ENCODE measurements at regions not wholly inside any gene's neighbourhood (a gene's known extent, or its start where the extent isn't known, plus 50 kb on each side); places are given as distances from the start of the nearest gene placed in this dataset.

GRCh38 chr13:62019858-62020257, 604.2 kb upstream of the PCDH20 start:
- Mint-ChIP-seq H3K9me3 (peaks cover 0 to 3% of the 10 kb centered on the region in 2 donors), H3K27ac (no peak overlapping the region), H3K27me3 (no peaks in the 10 kb centered on the region), H3K36me3 (ENCODE audit: insufficient read depth) (no peaks in the 10 kb centered on the region), H3K4me1 (ENCODE audit: low read depth in 2 of 2) (no peaks in the 10 kb centered on the region), H3K4me3 (no peak overlapping the region)
- DNase-seq (no peak), ATAC-seq (replicated peaks) (no peak)

- Mint-ChIP-seq H3K4me1 (ENCODE audit: low read depth in 2 of 2) (no peaks in the 10 kb centered on the region), H3K36me3 (ENCODE audit: insufficient read depth) (no peaks in the 10 kb centered on the region), H3K4me3 (no peak overlapping the region), H3K27me3 (no peaks in the 10 kb centered on the region), H3K9me3 (no peaks in the 10 kb centered on the region), H3K27ac (no peak overlapping the region)
- no peak for DNase-seq
- no peak for ATAC-seq (replicated peaks)
Measured at GRCh38 chr13:62014299-62014698, 598.6 kb upstream of the PCDH20 start.

GRCh38 chr13:62003452-62003851, 587.8 kb upstream of the PCDH20 start:
- Mint-ChIP-seq H3K4me1 (ENCODE audit: low read depth in 2 of 2) (no peaks in the 10 kb centered on the region), H3K27me3 (no peaks in the 10 kb centered on the region), H3K9me3 (peaks cover 3 to 10% of the 10 kb centered on the region in 2 donors), H3K36me3 (ENCODE audit: insufficient read depth) (no peaks in the 10 kb centered on the region), H3K27ac (no peak overlapping the region), H3K4me3 (no peak overlapping the region)
- DNase-seq (no peak), ATAC-seq (replicated peaks) (no peak)

GRCh38 chr13:61994174-61994573, 578.5 kb upstream of the PCDH20 start:
- H3K27me3 Mint-ChIP-seq, result no peaks in the 10 kb centered on the region
- peaks cover 16 to 23% of the 10 kb centered on the region in 2 donors for H3K9me3 Mint-ChIP-seq
- DNase-seq (no peak), ATAC-seq (replicated peaks) (no peak)
- no peaks in the 10 kb centered on the region for H3K4me1 Mint-ChIP-seq (ENCODE audit: low read depth in 2 of 2)
- H3K36me3 Mint-ChIP-seq (ENCODE audit: insufficient read depth), result no peaks in the 10 kb centered on the region
- H3K27ac Mint-ChIP-seq, result no peak overlapping the region
- no peak overlapping the region for H3K4me3 Mint-ChIP-seq

GRCh38 chr13:61989978-61990377, 574.3 kb upstream of the PCDH20 start:
- ATAC-seq (replicated peaks) (no peak), DNase-seq (no peak)
- Mint-ChIP-seq H3K4me3 (no peak overlapping the region), H3K4me1 (ENCODE audit: low read depth in 2 of 2) (no peaks in the 10 kb centered on the region), H3K27me3 (no peaks in the 10 kb centered on the region), H3K36me3 (ENCODE audit: insufficient read depth) (no peaks in the 10 kb centered on the region), H3K27ac (no peak overlapping the region), H3K9me3 (peaks cover 6 to 7% of the 10 kb centered on the region in 2 donors)

GRCh38 chr13:61988810-61989209, 573.2 kb upstream of the PCDH20 start:
- no peaks in the 10 kb centered on the region for H3K27me3 Mint-ChIP-seq
- H3K4me1 Mint-ChIP-seq (ENCODE audit: low read depth in 2 of 2), result no peaks in the 10 kb centered on the region
- no peak for ATAC-seq (replicated peaks)
- no peaks in the 10 kb centered on the region for H3K9me3 Mint-ChIP-seq
- H3K27ac Mint-ChIP-seq, result no peak overlapping the region
- no peak for DNase-seq
- no peaks in the 10 kb centered on the region for H3K36me3 Mint-ChIP-seq (ENCODE audit: insufficient read depth)
- no peak overlapping the region for H3K4me3 Mint-ChIP-seq

- no peak for DNase-seq
- no peaks in the 10 kb centered on the region for H3K36me3 Mint-ChIP-seq (ENCODE audit: insufficient read depth)
- H3K27me3 Mint-ChIP-seq, result no peaks in the 10 kb centered on the region
- H3K27ac Mint-ChIP-seq, result no peak overlapping the region
- no peak for ATAC-seq (replicated peaks)
- no peak overlapping the region for H3K4me3 Mint-ChIP-seq
- peaks cover 13 to 20% of the 10 kb centered on the region in 2 donors for H3K9me3 Mint-ChIP-seq
- no peaks in the 10 kb centered on the region for H3K4me1 Mint-ChIP-seq (ENCODE audit: low read depth in 2 of 2)
Measured at GRCh38 chr13:61975001-61975400, 559.4 kb upstream of the PCDH20 start.

- Mint-ChIP-seq H3K4me1 (ENCODE audit: low read depth in 2 of 2) (no peaks in the 10 kb centered on the region), H3K27me3 (no peaks in the 10 kb centered on the region), H3K9me3 (peaks cover 0 to 3% of the 10 kb centered on the region in 2 donors), H3K27ac (no peak overlapping the region), H3K36me3 (ENCODE audit: insufficient read depth) (no peaks in the 10 kb centered on the region), H3K4me3 (no peak overlapping the region)
- DNase-seq, result no peak
- no peak for ATAC-seq (replicated peaks)
Measured at GRCh38 chr13:61965756-61966155, 550.1 kb upstream of the PCDH20 start.

- Mint-ChIP-seq H3K4me3 (no peak overlapping the region), H3K36me3 (ENCODE audit: insufficient read depth) (no peaks in the 10 kb centered on the region), H3K9me3 (peaks cover 6 to 16% of the 10 kb centered on the region in 2 donors), H3K4me1 (ENCODE audit: low read depth in 2 of 2) (no peaks in the 10 kb centered on the region), H3K27me3 (no peaks in the 10 kb centered on the region), H3K27ac (no peak overlapping the region)
- ATAC-seq (replicated peaks) (no peak), DNase-seq (no peak)
Measured at GRCh38 chr13:61960981-61961380, 545.3 kb upstream of the PCDH20 start.

GRCh38 chr13:61954092-61954491, 538.4 kb upstream of the PCDH20 start:
- ATAC-seq (replicated peaks), result no peak
- H3K4me1 Mint-ChIP-seq (ENCODE audit: low read depth in 2 of 2), result no peaks in the 10 kb centered on the region
- no peak overlapping the region for H3K4me3 Mint-ChIP-seq
- no peaks in the 10 kb centered on the region for H3K27me3 Mint-ChIP-seq
- H3K36me3 Mint-ChIP-seq (ENCODE audit: insufficient read depth), result no peaks in the 10 kb centered on the region
- no peak for DNase-seq
- no peak overlapping the region for H3K27ac Mint-ChIP-seq
- peaks cover 2 to 3% of the 10 kb centered on the region in 2 donors for H3K9me3 Mint-ChIP-seq

- DNase-seq (no peak), ATAC-seq (replicated peaks) (no peak)
- Mint-ChIP-seq H3K4me3 (no peak overlapping the region), H3K36me3 (ENCODE audit: insufficient read depth) (no peaks in the 10 kb centered on the region), H3K9me3 (no peaks in the 10 kb centered on the region), H3K4me1 (ENCODE audit: low read depth in 2 of 2) (no peaks in the 10 kb centered on the region), H3K27ac (no peak overlapping the region), H3K27me3 (no peaks in the 10 kb centered on the region)
Measured at GRCh38 chr13:61950828-61951227, 535.2 kb upstream of the PCDH20 start.

GRCh38 chr13:61944329-61944929, 528.8 kb upstream of the PCDH20 start:
- H3K36me3 Mint-ChIP-seq (ENCODE audit: insufficient read depth), result no peaks in the 10 kb centered on the region
- H3K4me1 Mint-ChIP-seq (ENCODE audit: low read depth in 2 of 2), result no peaks in the 10 kb centered on the region
- no peaks in the 10 kb centered on the region for H3K27me3 Mint-ChIP-seq
- no peak for ATAC-seq (replicated peaks)
- DNase-seq, result no peak
- no peak overlapping the region for H3K27ac Mint-ChIP-seq
- H3K9me3 Mint-ChIP-seq, result peaks cover 20 to 31% of the 10 kb centered on the region in 2 donors
- no peak overlapping the region for H3K4me3 Mint-ChIP-seq

- H3K27ac Mint-ChIP-seq, result no peak overlapping the region
- DNase-seq, result no peak
- no peaks in the 10 kb centered on the region for H3K36me3 Mint-ChIP-seq (ENCODE audit: insufficient read depth)
- H3K27me3 Mint-ChIP-seq, result no peaks in the 10 kb centered on the region
- no peak overlapping the region for H3K4me3 Mint-ChIP-seq
- no peaks in the 10 kb centered on the region for H3K4me1 Mint-ChIP-seq (ENCODE audit: low read depth in 2 of 2)
- H3K9me3 Mint-ChIP-seq, result peaks cover 7% of the 10 kb centered on the region in 2 donors
- no peak for ATAC-seq (replicated peaks)
Measured at GRCh38 chr13:61935710-61936109, 520.1 kb upstream of the PCDH20 start.

GRCh38 chr13:61927648-61928047, 512.0 kb upstream of the PCDH20 start:
- Mint-ChIP-seq H3K4me3 (no peak overlapping the region), H3K36me3 (ENCODE audit: insufficient read depth) (no peaks in the 10 kb centered on the region), H3K27me3 (no peaks in the 10 kb centered on the region), H3K4me1 (ENCODE audit: low read depth in 2 of 2) (no peaks in the 10 kb centered on the region), H3K9me3 (peaks cover 13 to 32% of the 10 kb centered on the region in 2 donors), H3K27ac (no peak overlapping the region)
- ATAC-seq (replicated peaks), result no peak
- no peak for DNase-seq

GRCh38 chr13:61918841-61919240, 503.2 kb upstream of the PCDH20 start:
- no peaks in the 10 kb centered on the region for H3K27me3 Mint-ChIP-seq
- no peak overlapping the region for H3K4me3 Mint-ChIP-seq
- H3K4me1 Mint-ChIP-seq (ENCODE audit: low read depth in 2 of 2), result no peaks in the 10 kb centered on the region
- H3K36me3 Mint-ChIP-seq (ENCODE audit: insufficient read depth), result no peaks in the 10 kb centered on the region
- H3K27ac Mint-ChIP-seq, result no peak overlapping the region
- DNase-seq (no peak), ATAC-seq (replicated peaks) (no peak)
- peaks cover 16 to 27% of the 10 kb centered on the region in 2 donors for H3K9me3 Mint-ChIP-seq
